GM12865 (cell line): ENCODE measurements at regions not wholly inside any gene's neighbourhood (a gene's known extent, or its start where the extent isn't known, plus 50 kb on each side); places are given as distances from the start of the nearest gene placed in this dataset.

Source experiments
- DNase-seq: peaks from one replicate; pipeline ENCODE4 v3.0.0; 2010; ENCODE audit warnings: low read depth
- H3K4me3 ChIP-seq: 2 replicates; pipeline ENCODE4 v1.5.1; 2011; ENCODE audit warnings: mild to moderate bottlenecking, low read depth, low read length, control low read depth
- CTCF ChIP-seq: IDR thresholded peaks from 2 replicates; pipeline ENCODE4 v1.5.1; 2011; ENCODE audit warnings: low read length, control low read depth, low read depth, inconsistent platforms; ENCODE audit not compliant: insufficient read depth; ENCODE audit errors: missing control alignments

DNA sequence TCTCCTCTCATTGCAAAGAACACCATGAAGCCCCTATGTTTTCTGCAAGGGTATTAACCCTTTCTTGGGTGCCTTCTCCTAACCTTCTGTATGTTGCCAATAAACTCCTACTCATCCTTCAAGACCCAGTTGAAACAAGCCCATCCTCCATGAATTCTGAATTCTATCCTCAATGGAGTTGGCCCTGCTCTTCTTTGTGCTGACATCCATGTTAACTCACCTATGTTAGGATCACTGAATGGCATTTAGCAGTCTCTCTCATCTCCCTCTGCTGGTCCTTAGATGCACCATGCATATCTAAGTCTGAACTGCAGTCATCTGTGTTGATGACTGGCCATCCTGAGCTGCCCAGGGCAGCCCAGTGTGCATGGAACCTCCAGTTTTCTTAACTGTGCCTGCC lies 129.8 kb downstream of the BUB3 start:
- no peak for DNase-seq
- H3K4me3 ChIP-seq = no peak overlapping the region
- TF ChIP-seq CTCF = peak; percentile 1

DNA sequence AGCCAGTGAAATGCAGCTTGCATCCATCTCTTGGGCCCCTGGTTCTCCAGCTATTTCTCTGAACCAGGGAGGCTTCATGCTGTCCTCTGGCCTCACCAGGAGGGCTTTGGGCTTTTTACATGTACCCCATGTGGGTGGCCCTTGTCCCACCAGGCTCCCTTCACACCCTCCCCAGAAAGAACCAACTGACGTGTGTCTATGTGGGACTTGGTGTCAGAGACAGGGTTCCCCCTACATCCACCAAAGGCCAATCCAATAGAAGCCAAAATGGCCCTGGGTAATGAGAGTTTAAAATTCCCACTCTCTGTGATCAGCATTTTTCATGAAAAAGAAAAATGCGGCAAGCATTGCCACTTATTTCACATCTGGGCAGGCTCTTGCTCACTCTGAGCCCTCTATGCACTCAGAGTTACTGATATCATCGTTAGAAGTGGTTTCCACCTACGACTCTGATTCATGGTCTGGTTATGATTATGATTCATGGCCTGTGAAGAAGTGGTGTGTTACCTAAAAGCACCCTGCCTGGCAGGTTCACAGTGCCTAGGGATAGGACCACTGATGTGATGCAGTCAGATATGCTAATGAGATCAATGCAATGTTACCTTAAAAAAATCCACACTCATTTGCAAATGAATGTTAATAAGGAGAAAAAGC lies 133.5 kb downstream of the BUB3 start:
- DNase-seq = peak; percentile 29
- no peak overlapping the region for H3K4me3 ChIP-seq
- no peak for TF ChIP-seq CTCF

GRCh38 chr10:123289432-123289831 lies 135.2 kb downstream of the BUB3 start:
- DNase-seq = no peak
- TF ChIP-seq CTCF = no peak

DNA sequence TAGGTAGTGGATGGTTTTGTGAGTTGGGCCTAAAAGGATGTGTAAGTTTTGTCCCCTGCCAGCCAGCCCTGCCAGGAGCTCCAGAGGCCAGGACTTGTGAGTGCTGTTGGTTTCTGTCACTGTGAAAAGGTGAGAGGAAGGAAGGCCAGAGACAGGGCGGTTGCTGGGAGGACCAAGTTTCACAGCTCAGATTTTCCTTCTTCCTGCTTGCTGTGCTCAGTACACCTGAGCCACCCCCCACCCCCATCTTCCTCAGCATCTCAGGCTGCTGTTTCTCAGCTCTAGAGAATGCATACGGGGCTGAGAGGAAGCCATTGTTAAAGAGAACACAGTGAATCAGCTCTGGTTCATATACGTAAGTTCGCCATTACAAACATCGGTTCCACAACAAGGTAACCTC lies 139.9 kb downstream of the BUB3 start:
- no peak for TF ChIP-seq CTCF
- no peak for DNase-seq
- no peak overlapping the region for H3K4me3 ChIP-seq

More at GRCh38 chr10:123289432-123289831, 135.2 kb downstream of the BUB3 start:
- no peak overlapping the region for H3K4me3 ChIP-seq

GRCh38 chr10:123294886-123295285 lies 140.7 kb downstream of the BUB3 start:
- TF ChIP-seq CTCF = no peak
- no peak overlapping the region for H3K4me3 ChIP-seq

DNA sequence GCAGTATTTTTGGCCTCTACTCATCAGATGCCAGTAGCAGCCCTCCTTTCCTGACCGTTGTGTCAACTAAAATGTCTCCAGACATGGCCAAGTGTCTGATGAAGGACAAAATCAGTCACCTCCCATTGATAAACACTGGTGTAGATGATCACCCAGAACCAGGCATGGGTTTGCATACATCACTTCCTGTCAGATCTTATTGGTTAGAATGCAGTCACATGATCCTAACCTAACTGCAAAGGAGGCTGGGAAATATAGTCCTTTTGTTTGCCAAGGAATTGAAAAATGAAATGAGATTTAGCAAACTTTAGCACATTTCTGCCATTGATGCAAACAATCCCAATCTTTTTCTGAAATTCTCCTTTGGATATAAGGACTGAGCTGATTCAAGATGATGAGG lies 141.4 kb downstream of the BUB3 start:
- no peak for DNase-seq
- TF ChIP-seq CTCF = no peak
- no peak overlapping the region for H3K4me3 ChIP-seq

More at GRCh38 chr10:123294886-123295285, 140.7 kb downstream of the BUB3 start:
- DNase-seq = no peak

GRCh38 chr10:123297175-123297574 lies 143.0 kb downstream of the BUB3 start:
- DNase-seq = no peak
- no peak overlapping the region for H3K4me3 ChIP-seq
- TF ChIP-seq CTCF = no peak
